ENCODE measurements at regions not wholly inside any gene's neighbourhood (a gene's known extent, or its start where the extent isn't known, plus 50 kb on each side); places are given as distances from the start of the nearest gene placed in this dataset.

DNA sequence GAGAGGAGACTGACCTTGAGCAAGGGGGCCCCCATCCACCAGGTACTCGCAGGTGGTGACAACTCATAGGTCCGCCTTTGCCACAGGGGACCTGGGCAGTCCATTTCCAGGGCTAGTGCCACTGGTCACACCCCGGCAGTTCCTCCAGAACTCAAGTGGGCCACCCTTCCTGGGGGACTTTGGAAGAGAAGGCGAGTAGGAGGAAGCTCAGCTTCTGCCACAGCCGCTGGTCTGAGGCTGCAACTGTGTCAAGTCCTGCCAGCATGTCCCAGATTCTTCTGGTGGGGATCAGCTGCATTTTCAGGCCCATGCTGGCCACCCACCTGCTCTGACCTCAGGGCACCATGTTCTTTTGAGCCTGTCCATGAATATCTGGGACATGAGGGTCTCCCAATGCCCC, 423.9 kb upstream of the MYT1L start:
- no peak for DNase-seq

- no peak for DNase-seq
These were observed 420.7 kb upstream of the MYT1L start for GRCh38 chr2:2751715-2752315.

DNA sequence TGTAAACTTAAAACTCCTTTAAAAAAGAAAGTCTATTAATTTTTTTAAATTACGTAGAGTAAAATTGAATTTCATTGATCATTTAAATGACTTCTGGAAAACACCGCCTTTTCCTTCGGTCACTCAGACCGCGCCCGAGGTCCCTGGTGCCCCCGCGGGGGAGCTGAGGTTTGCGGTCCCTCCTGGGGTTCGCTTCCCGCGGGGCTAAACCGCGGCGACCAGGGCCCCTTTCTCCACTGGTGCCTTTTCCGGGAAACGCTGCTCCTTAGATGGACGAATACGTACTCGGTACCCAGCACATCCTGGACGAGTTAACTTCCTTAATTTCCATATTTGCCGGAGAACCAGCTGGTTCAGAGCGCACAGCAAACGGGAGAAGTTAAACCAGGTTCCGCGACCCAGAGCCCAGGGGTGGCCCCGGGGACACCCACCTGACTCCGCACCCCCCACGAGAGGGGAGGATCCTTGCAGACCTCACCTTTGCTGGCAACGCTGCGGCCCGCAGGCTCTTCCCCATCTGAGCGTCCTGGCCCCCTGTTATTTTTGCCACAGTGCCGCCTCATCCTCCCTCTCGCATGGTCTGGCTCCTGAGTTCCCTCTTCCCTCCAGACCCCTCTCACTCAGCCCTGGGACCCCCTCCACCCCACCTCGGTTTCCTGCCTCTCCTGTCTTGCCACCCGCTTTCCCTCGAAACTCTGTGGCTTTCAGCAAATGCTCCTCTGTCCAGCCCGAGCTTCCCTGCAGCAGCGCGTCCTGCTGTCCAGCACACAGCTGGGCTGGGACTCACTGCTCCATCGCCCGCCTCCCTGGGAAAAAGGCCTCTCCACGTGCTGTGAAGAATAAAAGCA, 420.0 kb upstream of the MYT1L start:
- DNase-seq = no peak

DNA sequence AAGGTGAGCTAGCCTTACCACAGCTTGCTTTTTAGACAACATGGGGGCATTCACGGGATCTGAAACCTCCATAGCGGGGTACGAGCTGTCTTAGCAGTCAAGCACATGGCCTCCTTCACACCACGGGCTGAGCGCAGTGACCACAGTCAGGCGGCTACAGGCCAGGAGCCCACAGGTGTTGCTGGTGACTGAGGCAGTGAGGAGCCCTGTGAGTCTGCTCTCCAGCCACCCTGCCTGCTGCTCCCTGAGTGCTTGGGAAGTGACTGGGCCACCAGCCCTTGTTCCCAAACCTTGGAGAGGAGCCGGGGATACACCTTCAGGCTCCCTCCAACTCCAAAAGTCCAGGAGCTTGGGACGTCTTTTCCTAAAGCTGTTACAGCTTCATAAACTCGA, 418.1 kb upstream of the MYT1L start:
- no peak for DNase-seq

GRCh38 chr2:2748399-2749205, 417.5 kb upstream of the MYT1L start:
- no peak for DNase-seq

DNA sequence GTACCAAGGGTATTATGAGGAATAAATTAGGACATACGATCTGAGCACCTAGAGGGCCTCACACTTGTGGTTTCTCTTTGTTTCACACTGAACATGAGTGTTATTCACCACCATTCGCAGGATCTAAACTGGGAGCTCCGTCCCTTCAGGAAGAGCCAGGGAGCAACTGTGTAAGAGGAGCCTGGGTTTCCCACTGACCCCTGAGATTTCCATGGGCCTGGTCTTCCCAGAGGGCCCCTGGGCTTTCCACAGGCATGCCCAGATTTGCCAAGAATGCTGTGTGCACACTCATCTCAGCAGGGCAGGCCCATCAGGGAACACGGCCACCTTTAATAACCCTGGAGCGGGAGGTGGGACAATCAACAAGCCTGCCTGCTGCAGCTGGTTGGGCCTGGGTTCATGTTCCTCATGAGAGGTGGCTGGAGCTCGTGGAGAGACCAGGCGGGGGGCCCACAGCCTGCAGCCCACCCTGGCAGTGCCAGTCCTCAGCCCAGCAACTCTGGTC, 416.8 kb upstream of the MYT1L start:
- no peak for DNase-seq

DNA sequence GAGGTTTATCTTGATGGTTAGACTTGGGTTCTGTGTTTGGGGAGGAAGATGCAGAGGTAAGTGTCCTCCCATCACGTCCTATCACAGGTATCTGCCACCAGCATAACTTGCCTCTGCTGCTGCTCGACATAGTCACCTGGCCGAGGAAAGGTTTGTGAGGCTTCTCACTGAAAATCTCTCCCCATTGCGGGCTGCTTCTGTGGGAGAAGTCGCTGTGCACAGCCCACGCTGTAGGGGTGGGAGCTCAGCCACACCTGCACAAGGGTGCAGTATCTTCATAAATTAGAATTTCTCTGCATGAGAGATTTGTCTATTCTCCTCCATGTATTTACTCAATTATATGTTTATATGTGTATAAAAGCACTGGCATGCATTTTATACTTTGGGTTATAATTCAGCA, 415.7 kb upstream of the MYT1L start:
- no peak for DNase-seq

DNA sequence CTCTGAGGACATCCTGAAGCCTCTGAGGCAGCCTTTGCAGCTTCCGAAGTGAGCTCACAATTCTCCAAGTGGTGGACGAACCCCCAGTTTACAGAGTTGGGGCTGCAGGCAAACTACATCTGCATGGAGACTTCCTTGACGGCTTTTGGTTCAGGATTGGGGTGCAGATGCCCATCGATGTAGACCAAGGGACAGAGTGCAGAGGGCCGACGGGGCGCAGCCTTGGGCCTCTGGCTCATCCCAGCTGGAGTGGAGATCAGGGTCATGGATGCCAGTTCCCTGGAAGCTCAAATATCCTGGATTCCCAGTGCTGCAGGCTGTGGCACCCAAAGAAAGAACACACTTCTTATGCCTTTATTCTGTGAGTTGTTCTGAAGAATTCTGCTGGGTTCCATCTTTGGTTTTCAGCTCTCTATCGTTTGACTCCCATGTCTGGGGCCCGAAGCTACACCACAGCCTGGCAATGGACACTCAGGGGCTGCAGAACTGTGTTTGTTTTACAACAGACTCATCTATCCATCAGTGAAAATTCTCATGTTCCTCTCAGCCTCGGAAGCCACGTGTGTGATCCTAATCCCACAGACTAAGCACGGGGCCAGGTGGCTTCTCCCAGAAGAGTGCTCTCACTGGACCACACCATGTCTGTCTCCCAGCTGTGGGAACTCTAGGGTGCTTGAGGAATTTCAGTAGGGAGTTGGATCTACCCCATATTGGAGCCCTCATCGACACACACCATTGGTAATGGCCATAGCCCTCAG, 414.1 kb upstream of the MYT1L start:
- no peak for DNase-seq

DNA sequence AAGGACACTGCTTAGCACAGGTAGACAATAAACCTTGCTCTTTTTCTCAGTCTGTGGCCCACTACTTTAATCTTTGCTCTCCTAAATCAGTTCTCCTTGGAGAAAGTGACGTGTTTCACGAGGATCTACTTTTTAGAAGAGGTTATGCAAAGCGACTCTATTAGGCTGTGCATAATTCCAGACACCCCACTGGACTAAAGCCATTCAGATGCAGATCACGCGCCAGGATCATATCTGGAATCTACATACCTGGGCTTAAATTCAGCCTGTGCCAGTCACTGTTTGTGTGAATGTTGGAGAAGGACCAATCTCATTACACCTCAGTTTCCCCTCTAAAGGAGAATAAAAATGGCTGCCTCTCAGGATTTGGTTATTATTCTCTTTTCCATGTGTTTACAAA, 413.0 kb upstream of the MYT1L start:
- DNase-seq = no peak

GRCh38 chr2:2743164-2743571, 412.1 kb upstream of the MYT1L start:
- DNase-seq = no peak

- DNase-seq = no peak
These were observed 411.7 kb upstream of the MYT1L start for GRCh38 chr2:2742726-2743125.

- no peak for DNase-seq
These were observed 409.2 kb upstream of the MYT1L start for GRCh38 chr2:2740238-2740775.

- DNase-seq = no peak
These were observed 408.2 kb upstream of the MYT1L start for GRCh38 chr2:2739231-2739795.

GRCh38 chr2:2738684-2739083, 407.6 kb upstream of the MYT1L start:
- DNase-seq = no peak

GRCh38 chr2:2738276-2738675, 407.2 kb upstream of the MYT1L start:
- DNase-seq = no peak

GRCh38 chr2:2735041-2735440, 404.0 kb upstream of the MYT1L start:
- DNase-seq = no peak

DNA sequence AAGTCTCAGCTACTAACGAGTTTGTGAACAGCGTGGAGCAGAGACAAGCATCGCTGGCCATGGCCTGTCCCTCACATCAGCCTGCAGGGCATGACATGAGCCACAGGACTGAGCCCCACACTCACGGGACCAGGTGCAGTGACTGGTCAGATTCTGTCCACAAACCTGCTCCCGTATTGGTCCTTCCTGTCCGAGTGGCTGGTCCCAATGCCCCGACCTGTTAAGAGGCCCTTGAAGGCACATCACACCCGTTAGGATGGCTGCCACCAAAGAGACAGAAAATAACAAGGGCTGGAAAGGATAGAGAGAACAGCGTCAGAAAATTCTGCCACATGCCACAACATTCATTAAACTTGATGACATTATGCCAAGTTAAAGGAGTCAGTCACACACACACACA, 403.2 kb upstream of the MYT1L start:
- DNase-seq = no peak

DNA sequence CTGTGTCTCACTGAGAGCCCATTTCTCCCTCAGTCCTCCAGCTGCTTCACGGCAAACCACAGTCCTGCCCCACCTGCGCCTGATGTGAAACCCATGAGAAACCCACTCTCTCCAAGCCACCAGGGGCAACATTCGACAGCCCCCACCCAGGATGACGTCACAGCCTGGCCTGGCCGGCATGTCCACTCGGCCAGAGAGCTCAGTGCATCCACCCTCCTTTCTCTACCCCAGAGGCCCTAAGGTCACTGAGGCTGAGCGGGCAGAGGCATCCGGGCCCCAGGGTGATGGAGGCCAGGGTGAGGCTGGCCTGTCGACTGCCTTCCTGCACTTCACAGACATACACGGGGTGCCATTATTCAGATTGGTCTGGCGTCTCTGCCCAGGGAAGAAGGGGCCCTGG, 402.7 kb upstream of the MYT1L start:
- no peak for DNase-seq

DNA sequence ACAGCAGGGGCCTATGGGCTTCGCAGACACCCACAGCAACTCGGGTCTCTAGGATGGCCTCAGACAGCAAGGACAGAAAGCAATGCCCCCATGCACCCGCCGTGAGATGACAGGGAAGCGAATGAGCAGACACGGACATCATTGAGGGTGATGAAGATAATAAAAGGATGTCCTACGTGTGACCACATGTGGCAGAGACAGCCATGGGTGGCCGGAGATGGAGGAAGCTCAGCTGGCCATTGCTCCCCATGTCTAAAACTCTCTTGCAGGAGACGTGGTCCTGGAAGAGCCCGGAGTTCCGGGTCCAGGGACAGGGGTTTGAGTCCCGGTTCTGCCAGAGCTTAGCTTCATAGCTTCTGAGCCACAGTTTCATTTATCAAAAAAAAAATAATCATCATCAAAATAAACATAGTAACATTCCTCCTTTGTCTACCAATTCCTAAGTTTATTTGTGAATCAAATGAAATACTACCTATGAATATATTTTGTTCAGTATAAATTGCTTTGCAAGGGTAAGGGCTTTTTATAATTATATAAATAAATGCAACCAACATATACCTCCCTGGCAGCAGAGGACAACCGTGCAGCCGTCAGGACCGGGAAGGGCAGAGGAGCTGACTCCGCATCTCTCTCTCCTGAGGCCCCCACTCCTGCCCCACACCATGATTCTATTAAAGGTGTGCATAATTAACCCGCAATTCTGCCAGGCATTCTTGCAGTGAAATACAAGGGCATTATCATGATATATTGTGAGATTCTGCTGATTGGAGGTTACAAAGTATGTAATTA, 401.4 kb upstream of the MYT1L start:
- no peak for DNase-seq

- no peak for DNase-seq
These were observed 400.8 kb upstream of the MYT1L start for GRCh38 chr2:2731816-2732284.

DNA sequence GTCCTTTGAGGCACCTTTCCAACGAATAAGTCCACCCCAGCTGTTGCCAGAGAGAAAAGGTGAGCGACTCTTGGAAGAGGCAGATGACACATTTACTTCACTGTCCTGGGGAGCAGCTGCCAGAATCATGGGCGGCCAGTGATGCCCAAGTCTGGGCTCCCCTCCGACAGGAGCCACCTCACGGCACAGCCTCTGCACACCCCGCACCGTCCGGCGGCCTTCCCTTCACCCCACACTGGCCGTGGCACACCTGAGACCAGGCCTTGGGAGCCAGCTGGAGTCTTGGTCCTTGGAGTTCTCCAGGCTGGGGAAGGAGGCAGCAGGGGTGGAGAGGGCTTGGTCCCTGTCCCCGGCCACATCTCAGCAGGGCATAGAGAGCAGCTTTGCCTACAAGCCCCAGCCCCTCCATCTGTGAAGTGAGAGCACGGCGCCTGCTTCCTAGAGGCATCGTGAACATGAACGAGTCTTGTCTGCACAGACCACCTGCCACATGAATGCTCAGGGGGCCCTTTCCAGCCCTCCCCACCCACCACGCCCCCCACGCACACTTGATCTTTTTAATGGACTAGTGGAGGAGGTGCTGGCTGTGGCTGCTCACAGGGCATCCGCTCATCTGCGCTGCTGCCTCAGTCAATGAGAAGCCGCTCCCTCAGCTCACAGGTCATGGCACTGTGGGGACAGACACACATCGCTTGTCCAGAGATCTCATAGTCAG, 400.2 kb upstream of the MYT1L start:
- DNase-seq = no peak

Measured in activated T-cell treated with anti-CD3 and anti-CD28 coated beads for 4 hours (primary cell).